Endothelial cell of hepatic sinusoid (primary cell): ENCODE measurements at regions not wholly inside any gene's neighbourhood (a gene's known extent, or its start where the extent isn't known, plus 50 kb on each side); places are given as distances from the start of the nearest gene placed in this dataset.
"Not testable (repeated sequence)": the region's sequence is repeated elsewhere in the genome, so short reads cannot be mapped to it uniquely, and the experiment has no call there.

Experiments used
- in situ Hi-C: cut with HindIII; loops from 2 replicates; pipeline ENCODE4 v1.10.0; 2017; ENCODE audit warnings: low sequenced_read_pairs

DNA sequence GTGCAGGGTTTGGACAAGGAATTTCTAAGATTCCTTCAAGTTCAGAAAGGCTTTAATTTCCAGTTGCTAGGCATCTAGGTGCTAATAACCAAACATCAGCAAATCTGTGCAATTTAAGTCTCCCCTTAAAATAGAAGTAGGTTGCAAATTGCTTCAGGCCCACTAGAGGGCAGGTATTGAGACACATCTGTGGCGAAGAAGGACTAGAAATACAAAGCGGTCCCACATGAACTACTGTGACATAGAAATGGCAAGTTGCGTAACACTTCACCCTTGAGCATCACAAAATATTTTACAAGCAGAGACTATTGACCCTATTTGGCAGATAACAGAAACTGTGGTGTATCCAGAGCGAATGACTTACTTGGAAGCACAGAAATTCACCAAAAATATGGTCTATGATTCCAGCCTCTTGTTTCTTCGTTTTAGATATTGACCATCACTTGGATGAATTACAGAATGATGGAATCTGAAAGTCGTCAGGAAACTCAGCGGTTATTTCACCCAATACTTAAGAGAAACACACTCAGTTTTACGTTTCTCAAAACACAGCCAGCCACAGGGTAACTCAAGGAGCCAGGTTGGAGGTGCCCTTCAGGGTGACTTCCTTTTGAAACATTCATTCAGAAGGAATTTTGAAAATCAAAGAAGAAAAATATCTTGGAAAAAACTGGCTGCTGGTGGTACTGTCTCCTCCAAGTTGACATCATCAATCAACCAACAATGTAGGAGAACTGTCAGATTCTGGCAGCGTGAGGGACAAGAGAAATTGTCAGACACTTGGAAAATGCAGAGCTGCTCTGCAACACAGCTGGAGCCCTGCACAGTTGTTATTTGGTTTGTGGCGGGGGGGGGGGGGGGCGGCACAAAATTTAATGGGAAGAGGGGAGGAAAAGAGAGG is 256.3 kb upstream of the MINDY3 start:
- in situ Hi-C loops = no loop called here

DNA sequence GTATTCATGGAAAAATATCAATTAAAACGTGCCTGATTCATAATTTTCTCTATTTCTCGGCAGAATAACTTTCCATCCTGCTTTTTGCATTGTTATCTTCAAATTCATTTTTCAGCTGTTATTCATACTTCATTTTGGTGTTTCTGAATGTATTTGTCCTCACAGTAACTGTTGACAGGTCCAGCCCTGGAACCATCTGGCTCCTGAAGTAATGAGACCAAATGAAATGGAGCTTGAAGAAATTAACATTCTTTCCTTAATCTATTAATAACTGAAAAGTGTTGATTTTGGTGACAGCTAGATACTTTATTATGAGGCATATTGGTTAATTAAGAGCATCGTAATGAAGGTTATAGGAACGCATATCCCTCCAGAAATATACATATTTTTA is 257.0 kb upstream of the MINDY3 start:
- in situ Hi-C loops = no loop called here

GRCh38 chr10:16119445-16119844 is 259.1 kb upstream of the MINDY3 start:
- in situ Hi-C loops = no loop called here

GRCh38 chr10:16120563-16120962 is 260.3 kb upstream of the MINDY3 start:
- in situ Hi-C loops = no loop called here

DNA sequence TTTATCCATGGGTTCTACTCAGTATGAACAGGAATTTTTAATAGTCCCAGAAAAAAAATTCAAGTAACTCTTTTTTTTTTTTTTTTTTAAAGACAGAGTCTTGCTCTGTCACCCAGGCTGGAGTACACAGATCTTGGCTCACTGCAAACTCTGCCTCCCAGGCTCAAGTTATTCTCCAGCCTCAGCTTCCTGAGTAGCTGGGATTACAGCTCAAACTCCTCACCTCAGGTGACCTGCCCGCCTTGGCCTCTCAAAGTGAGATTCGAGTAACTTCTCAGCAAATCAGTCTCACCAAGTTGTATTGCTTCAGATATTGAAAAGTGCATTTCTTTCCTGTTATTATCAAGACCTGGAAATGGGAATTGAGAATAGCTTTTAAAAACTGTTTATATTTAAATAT is 281.2 kb upstream of the MINDY3 start:
- in situ Hi-C loops = no loop called here

GRCh38 chr10:16146993-16147392 is 286.7 kb upstream of the MINDY3 start:
- in situ Hi-C loops = no loop called here

DNA sequence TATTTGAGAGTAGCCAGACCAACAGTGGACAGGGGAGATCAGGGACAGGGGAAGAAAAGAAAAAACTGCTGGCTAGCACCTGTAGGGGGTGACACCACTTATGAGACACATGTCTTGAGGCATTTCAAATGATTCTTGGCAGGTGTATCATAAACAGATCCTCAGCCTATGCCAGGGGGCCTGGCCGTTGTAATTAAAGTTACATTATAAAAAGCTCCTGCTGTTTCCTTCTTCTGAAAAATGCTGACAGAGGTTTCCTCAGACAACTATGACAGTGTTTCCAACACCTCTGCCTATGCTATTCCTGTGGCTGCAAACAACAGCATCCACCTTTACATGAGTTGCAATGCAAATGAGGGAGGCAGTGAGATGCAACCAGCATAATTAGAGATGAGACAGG is 281.0 kb upstream of the PTER start:
- in situ Hi-C loops = no loop called here

GRCh38 chr10:16156681-16157080 is 280.1 kb upstream of the PTER start:
- in situ Hi-C loops = no loop called here

GRCh38 chr10:16165067-16165466 is 271.7 kb upstream of the PTER start:
- in situ Hi-C loops = not testable (repeated sequence)

DNA sequence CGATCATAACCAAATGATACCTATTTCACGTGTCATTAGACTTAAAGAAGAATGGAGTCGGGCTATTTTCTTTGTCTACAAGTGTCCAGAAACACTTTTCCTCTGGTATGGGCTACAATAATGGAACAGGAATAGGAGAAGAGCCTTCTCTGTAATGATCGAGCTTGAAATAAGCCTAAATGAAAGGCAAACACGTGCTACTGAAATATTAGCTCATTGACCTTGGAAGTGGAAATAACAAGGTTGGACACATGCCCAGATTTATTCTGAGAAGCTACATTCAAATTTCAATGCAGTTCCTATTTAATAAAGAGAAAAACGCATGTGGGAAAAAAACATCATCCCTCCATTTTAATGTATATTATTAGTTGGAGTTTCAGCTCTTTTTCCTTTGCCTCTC is 254.7 kb upstream of the PTER start:
- in situ Hi-C loops = no loop called here

DNA sequence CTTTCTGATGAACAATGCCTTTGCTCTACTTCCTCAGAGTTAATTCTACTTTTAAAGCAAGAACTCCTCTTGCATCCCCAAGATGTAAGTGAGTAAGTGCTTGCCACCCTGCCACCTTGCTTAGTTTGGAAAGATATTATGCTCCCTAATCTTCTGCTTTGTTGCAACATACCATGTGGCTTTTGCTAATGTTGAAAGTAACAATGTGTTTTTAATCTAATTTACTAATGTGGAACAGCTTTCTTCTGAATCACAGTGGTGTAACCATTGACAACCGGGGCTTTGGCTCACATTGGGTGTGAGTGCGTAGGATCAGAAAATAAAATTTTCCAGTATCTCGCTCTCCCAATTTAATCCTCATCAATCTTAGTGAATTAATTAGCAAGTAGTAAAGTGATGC is 254.1 kb upstream of the PTER start:
- in situ Hi-C loops = no loop called here

- in situ Hi-C loops = no loop called here
Measured at GRCh38 chr10:16184096-16184597, 252.7 kb upstream of the PTER start.

DNA sequence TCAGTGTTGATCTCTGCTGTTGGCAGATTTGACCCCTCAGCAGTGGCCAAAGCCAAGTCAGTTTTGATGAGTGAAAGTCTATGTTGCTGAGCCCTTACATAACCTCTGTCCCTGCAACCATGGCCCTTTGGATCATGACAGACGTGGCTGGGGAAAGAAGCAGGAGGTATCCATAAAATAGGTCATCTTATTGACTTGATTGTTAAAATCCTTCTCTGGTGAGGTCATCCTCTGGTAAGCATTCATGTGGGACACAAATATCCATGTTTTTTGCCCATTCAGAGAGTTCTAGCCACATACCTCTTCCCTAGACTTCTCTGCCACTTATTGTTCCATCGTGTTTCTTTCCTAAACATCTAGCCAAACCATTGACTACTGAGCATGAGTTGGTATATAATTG is 251.9 kb upstream of the PTER start:
- in situ Hi-C loops = no loop called here

GRCh38 chr10:16186564-16186963 is 250.2 kb upstream of the PTER start:
- in situ Hi-C loops = no loop called here

DNA sequence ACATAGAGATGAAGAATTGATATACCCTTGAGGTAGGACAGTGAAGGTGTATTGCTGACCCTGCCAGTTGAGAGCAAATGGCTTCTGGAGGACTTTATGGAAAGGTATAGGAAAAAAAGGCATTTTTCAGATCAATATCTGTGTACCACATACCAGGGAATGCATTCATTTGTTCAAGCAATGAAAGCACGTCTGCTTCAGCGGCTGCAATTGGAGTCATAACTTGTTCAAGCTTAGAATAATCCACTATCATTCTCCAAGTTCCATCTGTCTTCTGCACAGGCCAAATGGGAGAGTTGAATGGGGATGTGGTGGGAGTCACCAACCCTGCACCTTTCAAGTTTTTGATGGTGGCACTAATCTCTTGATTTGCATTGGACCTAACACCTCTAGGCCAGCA is 249.6 kb upstream of the PTER start:
- in situ Hi-C loops = no loop called here

DNA sequence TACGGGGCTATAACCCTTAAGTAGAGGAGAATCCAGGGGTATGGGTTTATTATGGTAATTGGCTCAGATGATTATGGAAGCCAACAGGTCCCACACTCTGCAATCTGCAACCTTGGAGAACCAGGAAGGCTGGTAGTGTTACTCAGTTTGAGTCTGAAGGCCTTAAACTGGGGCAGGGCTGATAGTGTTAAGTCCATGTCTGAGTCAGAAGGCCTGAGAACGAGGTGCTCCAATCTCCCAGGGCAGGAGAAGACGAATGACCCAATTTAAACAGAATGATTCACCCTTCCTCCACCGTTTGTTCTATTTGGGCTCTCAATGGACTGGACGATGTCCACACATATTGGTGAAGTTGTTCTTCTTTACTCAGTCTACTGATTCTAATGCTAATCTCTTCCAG is 244.5 kb upstream of the PTER start:
- in situ Hi-C loops = no loop called here

- in situ Hi-C loops = no loop called here
Measured at GRCh38 chr10:16193241-16193640, 243.6 kb upstream of the PTER start.

GRCh38 chr10:16195178-16195769 is 241.5 kb upstream of the PTER start:
- in situ Hi-C loops = no loop called here

- in situ Hi-C loops = no loop called here
Measured at GRCh38 chr10:16195894-16196293, 240.9 kb upstream of the PTER start.

DNA sequence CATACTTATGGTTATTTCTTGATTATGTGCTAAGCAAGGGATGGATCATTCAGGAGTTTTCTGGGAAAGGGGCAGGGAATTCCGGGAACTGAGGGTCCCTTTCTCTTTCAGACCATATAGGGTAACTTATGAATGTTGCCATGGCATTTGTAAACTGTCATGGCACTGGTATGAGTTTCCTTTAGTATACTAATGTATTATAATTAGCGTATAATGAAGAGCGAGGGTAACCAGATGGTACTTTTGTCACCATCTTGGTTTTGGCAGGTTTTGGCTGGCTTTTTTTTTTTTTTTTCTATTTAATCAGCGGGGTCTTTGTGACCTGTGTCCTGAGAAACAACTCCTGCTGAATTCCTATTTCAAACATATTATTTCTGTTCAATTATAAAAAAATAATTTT is 237.6 kb upstream of the PTER start:
- in situ Hi-C loops = no loop called here

DNA sequence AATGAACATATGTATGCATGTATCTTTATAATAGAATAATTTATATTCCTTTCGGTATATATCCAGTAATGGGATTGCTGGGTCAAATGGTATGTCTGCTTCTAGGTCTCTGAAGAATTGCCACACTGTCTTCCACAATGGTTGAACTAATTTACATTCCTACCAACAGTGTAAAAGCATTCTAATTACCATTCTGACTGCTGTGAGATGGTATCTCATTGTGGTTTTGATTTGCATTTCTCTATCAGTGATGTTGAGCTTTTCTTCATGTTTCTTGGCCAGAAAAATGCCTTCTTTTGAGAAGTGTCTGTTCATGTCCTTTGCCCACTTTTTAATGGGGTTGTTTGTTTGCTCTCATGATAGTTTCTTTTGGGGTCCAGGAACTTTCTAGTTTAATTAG is 213.2 kb upstream of the PTER start:
- in situ Hi-C loops = not testable (repeated sequence)

DNA sequence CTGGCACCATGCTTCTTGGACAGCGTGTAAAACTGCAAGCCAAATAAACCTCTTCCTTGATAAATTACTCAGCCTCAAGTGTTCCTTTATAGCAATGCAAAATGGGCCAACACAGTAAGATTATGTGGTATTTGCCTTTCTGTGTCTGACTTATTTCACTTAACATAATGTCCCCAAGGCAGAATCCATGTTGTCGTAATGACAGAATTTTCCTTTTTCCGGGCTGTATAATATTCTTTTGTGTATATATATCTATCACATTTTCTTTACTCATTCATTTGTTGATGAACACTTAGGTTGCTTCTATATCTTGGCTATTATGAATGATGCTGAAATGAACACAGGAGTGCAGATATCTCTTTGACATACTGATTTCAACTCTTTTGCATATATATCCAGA is 209.1 kb upstream of the PTER start:
- in situ Hi-C loops = no loop called here
